ENCODE measurements at regions not wholly inside any gene's neighbourhood (a gene's known extent, or its start where the extent isn't known, plus 50 kb on each side); places are given as distances from the start of the nearest gene placed in this dataset.

DNA sequence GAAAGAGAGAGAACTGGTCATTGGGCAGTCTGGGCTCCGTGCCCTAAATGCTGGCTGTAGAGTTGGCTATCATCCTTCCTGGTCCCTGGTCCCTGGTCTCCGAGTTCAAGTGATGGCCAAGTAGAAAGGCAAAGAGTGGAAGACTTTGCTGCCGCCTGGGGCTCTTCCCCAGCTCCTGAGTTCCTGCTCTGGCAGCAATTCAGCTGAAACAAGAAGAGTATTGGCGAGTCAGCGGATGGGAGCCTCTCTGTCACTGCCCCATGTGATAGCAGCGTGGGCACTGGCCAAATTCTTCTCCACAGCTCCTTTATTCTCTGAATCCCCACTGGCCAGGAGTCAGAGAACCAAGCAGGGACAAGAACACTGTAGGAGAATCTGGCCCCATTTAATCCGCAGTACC is 351.0 kb upstream of the POU3F3 start:
- H3K4me1 ChIP-seq, result no peaks in the 10 kb centered on the region
- H3K4me3 ChIP-seq, result no peak overlapping the region
- no peak for DNase-seq (ENCODE audit: low spot score)
- H3K9me3 ChIP-seq, result no peaks in the 10 kb centered on the region
- TF ChIP-seq, protein P1, sequence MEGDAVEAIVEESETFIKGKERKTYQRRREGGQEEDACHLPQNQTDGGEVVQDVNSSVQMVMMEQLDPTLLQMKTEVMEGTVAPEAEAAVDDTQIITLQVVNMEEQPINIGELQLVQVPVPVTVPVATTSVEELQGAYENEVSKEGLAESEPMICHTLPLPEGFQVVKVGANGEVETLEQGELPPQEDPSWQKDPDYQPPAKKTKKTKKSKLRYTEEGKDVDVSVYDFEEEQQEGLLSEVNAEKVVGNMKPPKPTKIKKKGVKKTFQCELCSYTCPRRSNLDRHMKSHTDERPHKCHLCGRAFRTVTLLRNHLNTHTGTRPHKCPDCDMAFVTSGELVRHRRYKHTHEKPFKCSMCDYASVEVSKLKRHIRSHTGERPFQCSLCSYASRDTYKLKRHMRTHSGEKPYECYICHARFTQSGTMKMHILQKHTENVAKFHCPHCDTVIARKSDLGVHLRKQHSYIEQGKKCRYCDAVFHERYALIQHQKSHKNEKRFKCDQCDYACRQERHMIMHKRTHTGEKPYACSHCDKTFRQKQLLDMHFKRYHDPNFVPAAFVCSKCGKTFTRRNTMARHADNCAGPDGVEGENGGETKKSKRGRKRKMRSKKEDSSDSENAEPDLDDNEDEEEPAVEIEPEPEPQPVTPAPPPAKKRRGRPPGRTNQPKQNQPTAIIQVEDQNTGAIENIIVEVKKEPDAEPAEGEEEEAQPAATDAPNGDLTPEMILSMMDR (IDR thresholded peaks at IDR 0.05), result no peak
- H3K27ac ChIP-seq, result no peak overlapping the region
- no peaks in the 10 kb centered on the region for H3K36me3 ChIP-seq
- H3K27me3 ChIP-seq, result no peaks in the 10 kb centered on the region

DNA sequence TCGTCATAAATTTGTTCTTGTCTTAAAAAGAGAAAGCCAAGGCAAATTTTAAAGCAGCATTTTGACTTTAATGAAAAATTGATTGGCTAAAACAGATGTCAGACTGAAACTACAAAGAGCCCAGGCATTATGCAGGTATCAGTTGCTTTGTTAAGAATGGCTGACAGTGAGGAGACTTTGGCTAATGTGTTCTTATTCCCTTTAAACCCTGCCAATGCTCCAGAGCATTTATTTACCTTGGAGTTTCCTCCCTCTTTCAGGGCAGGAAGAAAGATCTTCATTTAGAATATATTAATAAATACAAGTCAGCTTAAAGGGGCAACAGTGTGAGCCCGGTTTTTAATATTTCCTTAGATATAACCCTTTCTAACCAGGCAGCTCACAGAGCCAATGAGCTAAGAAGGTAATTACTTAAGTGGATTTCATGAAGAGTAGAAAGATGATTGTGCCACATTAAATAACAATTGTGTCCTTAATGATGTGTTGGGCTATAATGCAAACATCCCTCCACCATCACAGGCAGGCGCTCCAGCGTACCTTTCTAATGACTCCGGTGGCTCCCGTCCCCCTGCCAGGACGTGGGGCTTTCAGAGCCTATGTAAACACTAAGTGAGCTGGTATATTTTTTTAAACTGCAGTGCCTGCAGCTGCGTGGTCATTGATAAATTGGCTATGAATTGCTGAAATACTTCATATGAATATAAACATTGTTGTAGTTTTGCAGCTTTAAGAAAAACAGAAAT is 349.4 kb upstream of the POU3F3 start:
- Histone ChIP-seq H3K4me1 (no peaks in the 10 kb centered on the region), H3K27ac (no peak overlapping the region), H3K27me3 (no peaks in the 10 kb centered on the region), H3K9me3 (no peaks in the 10 kb centered on the region), H3K4me3 (no peak overlapping the region), H3K36me3 (no peaks in the 10 kb centered on the region)
- DNase-seq (ENCODE audit: low spot score), result no peak
- TF ChIP-seq, protein P1 (IDR thresholded peaks at IDR 0.05), result no peak

DNA sequence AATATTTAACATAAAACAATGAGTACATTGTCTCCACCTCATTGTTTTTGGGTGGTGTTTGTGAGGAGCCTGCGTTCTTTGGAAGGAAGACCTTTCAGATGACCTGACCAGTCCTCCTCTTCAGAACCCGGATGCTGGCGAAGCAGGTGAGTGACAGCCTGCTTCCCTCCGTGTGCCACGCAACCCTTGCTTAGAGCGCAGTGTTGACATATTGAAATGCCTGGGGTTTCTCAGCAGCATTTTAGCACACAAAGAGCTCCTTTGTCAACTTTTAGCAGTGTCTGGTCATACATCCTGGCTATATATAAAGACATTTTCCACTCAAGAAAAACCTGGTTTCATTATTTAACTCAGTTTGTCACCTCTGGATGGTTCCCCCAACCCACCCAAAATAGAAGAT is 335.7 kb upstream of the POU3F3 start:
- Histone ChIP-seq H3K27ac (no peak overlapping the region), H3K4me3 (no peak overlapping the region), H3K27me3 (no peaks in the 10 kb centered on the region), H3K4me1 (no peaks in the 10 kb centered on the region), H3K36me3 (no peaks in the 10 kb centered on the region), H3K9me3 (peaks cover 0 to 6% of the 10 kb centered on the region in 2 donors)
- no peak for DNase-seq (ENCODE audit: low spot score)
- TF ChIP-seq, protein P1 (IDR thresholded peaks at IDR 0.05), result no peak

DNA sequence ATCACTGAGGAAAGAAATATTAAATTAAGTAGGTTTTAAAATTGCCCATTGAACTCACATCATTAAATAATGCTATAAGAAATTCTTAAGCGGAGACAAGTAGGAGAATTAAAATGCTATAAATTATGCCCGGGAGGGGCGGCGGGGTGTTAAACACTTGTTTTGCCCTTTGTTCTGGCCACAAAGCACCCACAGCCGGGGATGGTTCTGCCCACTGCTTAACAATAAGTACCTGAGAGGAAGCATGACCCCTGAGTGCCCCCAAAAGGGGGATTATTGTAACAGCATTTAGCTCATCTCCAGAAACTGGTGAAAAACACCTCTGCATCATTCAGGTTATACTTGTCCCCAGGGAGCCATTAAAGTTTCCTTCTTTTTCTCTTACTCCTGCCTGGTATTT is 332.7 kb upstream of the POU3F3 start:
- Histone ChIP-seq H3K4me3 (no peak overlapping the region), H3K9me3 (peaks cover 0 to 6% of the 10 kb centered on the region in 2 donors), H3K4me1 (no peaks in the 10 kb centered on the region), H3K27ac (no peak overlapping the region), H3K36me3 (no peaks in the 10 kb centered on the region), H3K27me3 (no peaks in the 10 kb centered on the region)
- no peak for DNase-seq (ENCODE audit: low spot score)
- TF ChIP-seq, protein P1 (IDR thresholded peaks at IDR 0.05), result no peak

DNA sequence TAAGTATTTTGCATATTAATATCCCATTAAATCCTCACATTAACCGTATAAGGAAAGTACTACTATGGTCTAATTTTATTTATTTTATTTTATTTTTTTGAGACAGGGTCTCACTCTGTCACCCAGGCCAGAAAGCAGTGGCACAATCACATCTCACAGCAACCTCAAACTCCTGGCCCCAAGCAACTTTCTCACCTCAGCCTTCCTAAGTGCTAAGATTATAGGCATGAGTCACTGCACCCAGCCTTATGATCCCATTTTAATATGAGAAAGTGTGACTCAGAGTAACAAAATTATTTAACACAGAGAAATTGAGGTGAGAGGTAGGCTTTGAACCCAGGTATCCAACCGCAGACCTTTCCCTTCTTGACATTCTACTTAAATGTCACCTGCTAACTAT is 330.0 kb upstream of the POU3F3 start:
- no peak for DNase-seq (ENCODE audit: low spot score)
- TF ChIP-seq, protein P1 (IDR thresholded peaks at IDR 0.05), result no peak

DNA sequence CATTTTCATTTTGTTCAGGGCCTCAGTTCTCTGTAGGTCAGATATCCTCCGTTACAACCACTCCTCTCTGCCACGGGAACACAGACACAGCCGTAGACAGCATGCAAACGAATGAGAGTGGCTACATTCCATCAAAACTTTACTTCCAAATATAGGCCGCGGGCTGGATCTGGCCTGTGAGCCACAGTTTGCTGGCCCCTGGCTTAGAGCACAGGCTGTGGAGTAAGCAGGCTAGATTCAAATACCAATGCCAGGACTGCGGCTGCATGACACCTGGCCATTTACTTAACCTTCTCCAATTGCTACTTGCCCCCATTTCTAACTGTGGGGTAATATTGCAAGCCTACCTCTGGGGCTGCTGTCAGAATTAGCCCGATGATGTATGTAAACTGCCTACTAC is 325.8 kb upstream of the POU3F3 start:
- no peak overlapping the region for H3K27ac ChIP-seq

More for the DNA sequence above, 330.0 kb upstream of the POU3F3 start:
- H3K4me3 ChIP-seq, result no peak overlapping the region
- H3K36me3 ChIP-seq, result no peaks in the 10 kb centered on the region
- no peaks in the 10 kb centered on the region for H3K27me3 ChIP-seq
- H3K9me3 ChIP-seq, result peaks cover 0 to 6% of the 10 kb centered on the region in 2 donors
- no peak overlapping the region for H3K27ac ChIP-seq
- H3K4me1 ChIP-seq, result no peaks in the 10 kb centered on the region

More for the DNA sequence above, 325.8 kb upstream of the POU3F3 start:
- H3K4me3 ChIP-seq, result no peak overlapping the region
- DNase-seq (ENCODE audit: low spot score), result no peak
- TF ChIP-seq, protein P1 (IDR thresholded peaks at IDR 0.05), result no peak
- H3K36me3 ChIP-seq, result no peaks in the 10 kb centered on the region
- no peaks in the 10 kb centered on the region for H3K9me3 ChIP-seq
- H3K27me3 ChIP-seq, result no peaks in the 10 kb centered on the region
- no peaks in the 10 kb centered on the region for H3K4me1 ChIP-seq
